Activated CD8-positive, alpha-beta memory T cell treated with anti-CD3 and anti-CD28 coated beads, Interleukin-2, amount 50 U/mL, for 4 hours (primary cell): ENCODE measurements at regions not wholly inside any gene's neighbourhood (a gene's known extent, or its start where the extent isn't known, plus 50 kb on each side); places are given as distances from the start of the nearest gene placed in this dataset.
"Not testable (repeated sequence)": the region's sequence is repeated elsewhere in the genome, so short reads cannot be mapped to it uniquely, and the experiment has no call there.

ENCODE experiments used
- DNase-seq: peaks from one replicate; pipeline ENCODE4 v3.0.0-alpha.2; 2020

- no peak for DNase-seq
Measured at GRCh38 chr4:162838671-162839070, 328.0 kb downstream of the NAF1 start.

GRCh38 chr4:162837679-162838078, 329.0 kb downstream of the NAF1 start:
- no peak for DNase-seq

DNA sequence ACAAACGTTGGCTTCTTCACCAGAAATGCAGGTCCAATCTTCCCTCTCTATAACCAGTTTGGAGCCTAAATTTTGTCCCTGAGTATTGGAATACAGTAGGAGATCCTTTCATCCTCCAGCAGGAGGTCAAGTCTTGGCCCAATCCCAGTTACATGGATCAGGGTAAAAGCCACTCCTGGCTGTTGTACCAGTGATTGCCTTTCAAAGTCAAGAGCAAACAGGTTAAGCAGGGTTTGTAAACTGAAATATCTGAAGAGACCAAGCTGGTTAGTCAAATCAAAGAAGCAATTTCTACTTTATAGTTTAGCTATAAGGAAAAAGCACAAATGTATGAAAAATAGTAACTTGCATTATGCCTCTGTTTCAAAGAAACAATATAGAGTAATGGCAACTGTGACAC, 329.4 kb downstream of the NAF1 start:
- no peak for DNase-seq

DNA sequence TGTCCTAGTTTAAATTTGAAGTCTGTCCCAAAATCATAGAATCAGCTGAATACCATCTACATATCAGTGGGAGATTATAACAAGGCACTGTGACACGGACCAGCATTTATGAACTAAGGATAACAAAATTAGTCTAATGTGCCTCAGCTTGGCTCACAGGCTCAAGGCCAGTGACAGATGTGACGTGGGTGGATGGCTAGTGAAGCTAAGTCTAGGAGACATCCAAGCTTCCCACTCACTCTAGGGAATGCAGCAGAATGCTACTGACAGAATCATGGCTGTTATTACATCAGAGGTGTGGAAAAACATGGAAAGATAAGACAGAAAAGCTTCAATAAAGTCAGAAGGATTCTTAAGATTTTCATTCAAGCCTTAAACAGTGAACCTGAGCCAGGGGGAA, 329.9 kb downstream of the NAF1 start:
- no peak for DNase-seq

GRCh38 chr4:162836258-162836657, 330.4 kb downstream of the NAF1 start:
- DNase-seq: not testable (repeated sequence)

DNA sequence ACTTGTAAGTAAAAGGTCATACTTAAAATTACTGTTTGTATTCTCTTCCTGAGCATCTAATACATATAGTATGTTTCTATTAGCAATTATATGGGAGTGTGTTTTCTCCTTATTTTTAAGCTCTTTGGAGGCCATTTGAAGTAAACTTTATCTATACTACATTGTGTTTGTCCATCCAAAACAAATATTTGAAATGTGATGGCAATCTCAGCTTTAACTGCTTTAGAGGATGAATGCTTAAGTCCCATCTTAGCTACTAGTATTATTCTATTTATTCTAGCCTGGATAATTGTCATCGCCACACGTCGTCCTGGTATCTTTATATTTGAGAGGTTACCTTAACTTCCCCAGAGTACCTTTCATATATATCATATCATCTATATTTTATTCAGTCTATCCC, 335.8 kb downstream of the NAF1 start:
- no peak for DNase-seq

DNA sequence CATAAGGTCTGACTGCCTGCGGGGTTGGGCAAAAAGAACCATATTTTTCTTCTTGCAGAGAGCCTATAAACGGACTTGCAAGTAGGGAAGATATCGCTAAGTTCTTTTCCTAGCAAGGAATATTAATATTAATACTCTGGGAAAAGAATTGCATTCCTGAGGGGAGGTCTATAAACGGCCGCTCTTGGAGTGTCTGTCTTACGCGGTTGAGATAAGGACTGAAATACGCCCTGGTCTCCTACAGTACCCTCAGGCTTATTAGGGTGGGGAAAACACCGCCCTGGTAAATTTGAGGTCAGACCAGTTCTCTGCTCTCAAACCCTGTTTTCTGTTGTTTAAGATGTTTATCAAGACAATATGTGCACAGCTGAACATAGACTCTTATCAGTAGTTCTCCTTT, 349.3 kb downstream of the NAF1 start:
- DNase-seq: not testable (repeated sequence)

- no peak for DNase-seq
Measured at GRCh38 chr4:162804351-162804924, 362.3 kb downstream of the NAF1 start.

DNA sequence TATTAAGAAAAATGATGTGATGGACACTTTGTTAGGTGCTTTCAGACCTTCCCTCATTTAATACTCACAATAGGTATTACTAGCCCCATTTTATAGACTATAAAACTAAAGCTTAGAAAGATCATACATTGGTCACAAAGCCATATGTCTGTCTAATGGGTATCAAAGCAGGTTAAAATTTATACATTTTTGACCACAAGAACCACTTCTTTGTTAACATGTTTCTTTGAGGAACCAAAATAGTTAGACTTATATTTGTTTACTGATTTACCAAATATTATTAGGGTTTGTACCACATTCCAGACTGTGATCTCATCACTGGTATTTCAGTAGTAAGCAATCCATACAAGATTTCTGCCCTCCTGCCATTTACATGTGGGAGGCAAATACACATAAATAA, 363.3 kb downstream of the NAF1 start:
- no peak for DNase-seq

- no peak for DNase-seq
Measured at GRCh38 chr4:162797108-162797507, 369.6 kb downstream of the NAF1 start.

DNA sequence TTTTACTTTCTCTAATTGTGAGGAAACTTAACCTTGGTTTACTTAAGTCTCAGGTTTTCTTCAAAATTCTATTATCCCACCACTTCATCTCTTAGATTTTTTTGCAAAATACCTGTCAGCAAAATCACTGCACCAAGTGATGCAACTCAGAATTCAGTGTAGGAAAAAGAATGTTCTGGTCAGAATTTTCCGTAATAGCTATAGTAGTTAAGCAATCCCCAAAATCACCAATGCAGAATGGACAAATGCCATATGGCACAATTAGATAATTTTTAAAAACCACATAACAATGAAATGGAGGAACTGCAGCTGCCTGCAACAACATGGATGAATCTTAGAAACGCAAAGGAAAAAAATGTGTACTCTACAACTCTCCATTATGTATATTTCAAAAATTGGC, 373.1 kb downstream of the NAF1 start:
- DNase-seq: no peak

GRCh38 chr4:162793004-162793403, 373.7 kb downstream of the NAF1 start:
- DNase-seq: no peak

- no peak for DNase-seq
Measured at GRCh38 chr4:162791226-162791625, 375.5 kb downstream of the NAF1 start.

- no peak for DNase-seq
Measured at GRCh38 chr4:162787120-162787519, 379.6 kb downstream of the NAF1 start.

- no peak for DNase-seq
Measured at GRCh38 chr4:162782778-162783525, 383.7 kb downstream of the NAF1 start.

DNA sequence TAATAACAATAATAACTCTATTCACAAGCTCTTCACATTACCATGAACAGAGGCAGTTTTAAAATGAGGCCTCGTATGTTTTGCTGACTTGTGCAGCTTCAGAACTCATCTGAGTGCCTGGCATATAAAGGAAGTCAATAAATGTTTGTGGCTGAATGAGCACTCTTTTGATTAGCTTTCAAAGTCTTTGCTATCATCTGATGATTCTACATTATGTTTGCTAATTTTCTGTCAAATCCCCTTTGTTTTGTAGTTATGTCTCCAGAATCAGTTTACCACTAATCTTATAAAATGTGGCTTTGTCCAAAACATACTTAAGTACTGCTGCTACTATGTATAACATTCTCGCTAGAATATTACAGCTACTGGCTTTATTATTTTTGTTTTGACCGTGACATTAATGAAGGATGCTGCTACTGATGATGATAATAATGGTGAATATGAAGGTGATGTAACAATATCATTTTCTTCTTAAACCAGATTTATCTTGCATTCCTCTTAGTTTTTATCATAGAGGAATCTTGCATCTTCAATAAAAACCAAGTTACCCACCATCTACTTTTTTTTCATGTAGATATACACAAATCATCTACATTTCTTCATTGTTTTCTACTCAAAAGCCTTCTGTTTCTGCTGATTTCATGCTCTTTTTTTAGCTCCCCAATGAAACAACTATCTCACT, 384.5 kb downstream of the NAF1 start:
- no peak for DNase-seq

GRCh38 chr4:162770761-162771490, 395.8 kb downstream of the NAF1 start:
- DNase-seq: no peak

DNA sequence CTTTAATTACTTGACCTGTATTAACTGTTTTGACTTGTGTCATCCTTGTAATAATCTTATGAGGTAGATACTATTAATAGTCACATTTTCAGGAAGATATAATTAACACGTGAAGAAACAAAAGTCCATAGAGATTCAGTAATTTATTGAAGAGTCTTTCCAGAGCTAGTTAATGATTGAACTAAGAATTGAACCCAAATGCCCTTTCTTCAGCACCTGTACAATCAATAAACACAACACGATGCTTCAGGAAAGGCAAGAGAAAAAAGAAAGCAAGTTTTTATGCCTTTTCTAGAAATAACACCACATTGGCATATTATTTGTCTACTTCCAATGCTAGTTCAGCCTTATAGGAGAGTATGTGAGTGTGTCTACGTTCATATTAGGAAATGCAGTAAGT, 399.6 kb downstream of the NAF1 start:
- DNase-seq: no peak

DNA sequence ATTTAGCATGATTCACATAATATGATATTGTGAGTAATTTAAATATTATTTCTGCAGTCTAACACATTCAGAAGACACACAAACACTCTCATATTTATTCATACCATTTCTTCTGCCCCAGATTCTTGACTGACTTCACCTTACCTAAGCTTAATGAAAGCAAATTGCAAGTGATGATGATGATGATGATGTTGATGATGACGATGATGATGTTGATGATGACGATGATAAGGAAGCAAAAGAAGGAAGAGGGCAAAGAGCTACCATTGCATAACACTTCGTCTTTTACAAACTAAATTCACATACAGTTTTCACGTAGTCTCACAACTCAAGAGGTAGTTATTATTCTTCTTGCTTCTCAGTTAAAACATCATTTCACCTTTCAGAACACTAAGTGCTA, 404.7 kb downstream of the NAF1 start:
- no peak for DNase-seq

DNA sequence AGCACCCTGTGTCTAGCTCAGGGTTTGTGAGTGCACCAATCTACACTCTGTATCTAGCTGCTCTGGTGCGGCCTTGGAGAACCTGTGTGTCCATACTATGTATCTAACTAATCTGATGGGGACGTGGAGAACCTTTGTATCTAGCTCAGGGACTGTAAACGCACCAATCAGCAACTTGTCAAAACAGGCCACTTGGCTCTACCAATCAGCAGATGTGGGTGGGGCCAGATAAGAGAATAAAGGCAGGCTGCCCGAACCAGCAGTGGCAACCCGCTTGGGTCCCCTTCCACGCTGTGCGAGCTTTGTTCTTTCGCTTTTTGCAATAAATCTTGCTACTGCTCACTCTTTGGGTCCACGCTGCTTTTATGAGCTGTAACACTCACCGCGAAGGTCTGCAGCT, 426.5 kb downstream of the NAF1 start:
- DNase-seq: not testable (repeated sequence)

DNA sequence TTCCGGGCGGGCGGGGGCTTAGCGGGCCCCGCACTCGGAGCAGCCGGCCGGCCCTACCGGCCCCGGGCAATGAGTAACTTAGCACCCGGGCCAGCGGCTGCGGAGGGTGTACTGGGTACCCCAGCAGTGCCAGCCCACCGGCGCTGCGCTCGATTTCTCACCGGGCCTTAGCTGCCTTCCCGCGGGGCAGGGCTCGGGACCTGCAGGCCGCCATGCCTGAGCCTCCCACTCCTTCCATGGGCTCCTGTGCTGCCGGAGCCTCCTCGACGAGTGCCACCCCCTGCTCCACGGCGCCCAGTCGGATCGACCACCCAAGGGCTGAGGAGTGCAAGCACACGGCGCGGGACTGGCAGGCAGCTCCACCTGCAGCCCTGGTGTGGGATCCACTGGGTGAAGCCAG, 427.1 kb downstream of the NAF1 start:
- DNase-seq: not testable (repeated sequence)

- DNase-seq: no peak
Measured at GRCh38 chr4:162732876-162733275, 433.8 kb downstream of the NAF1 start.

DNA sequence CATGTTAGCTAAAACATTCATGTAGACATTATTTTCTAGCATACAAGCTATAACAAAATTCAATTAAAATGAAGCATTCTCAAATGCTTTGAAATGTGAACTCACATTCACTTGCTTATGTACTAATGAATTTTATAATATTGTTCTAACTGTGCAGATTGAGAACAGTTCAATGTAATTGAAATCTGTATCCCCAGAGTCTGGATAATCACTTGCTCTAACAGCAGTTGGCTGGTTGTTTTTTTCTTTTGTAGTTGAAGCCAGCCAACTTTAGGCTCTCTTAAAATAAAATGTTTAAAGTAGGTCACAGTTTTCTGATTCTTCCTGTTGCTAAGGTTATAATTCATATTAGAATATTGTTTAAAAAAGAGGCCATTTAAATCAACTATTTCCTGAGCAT, 438.9 kb downstream of the NAF1 start:
- DNase-seq: no peak

GRCh38 chr4:162727232-162727631, 439.5 kb downstream of the NAF1 start:
- DNase-seq: no peak
